Stimulated activated CD4-positive, alpha-beta T cell treated with anti-CD3 and anti-CD28 coated beads, Interleukin-4, amount 100 ng/mL, for 1 hour (primary cell): ENCODE measurements at regions not wholly inside any gene's neighbourhood (a gene's known extent, or its start where the extent isn't known, plus 50 kb on each side); places are given as distances from the start of the nearest gene placed in this dataset.
"Not testable (repeated sequence)": the region's sequence is repeated elsewhere in the genome, so short reads cannot be mapped to it uniquely, and the experiment has no call there.

Source experiments
- DNase-seq: peaks from one replicate; pipeline ENCODE4 v3.0.0-alpha.2; 2020

DNA sequence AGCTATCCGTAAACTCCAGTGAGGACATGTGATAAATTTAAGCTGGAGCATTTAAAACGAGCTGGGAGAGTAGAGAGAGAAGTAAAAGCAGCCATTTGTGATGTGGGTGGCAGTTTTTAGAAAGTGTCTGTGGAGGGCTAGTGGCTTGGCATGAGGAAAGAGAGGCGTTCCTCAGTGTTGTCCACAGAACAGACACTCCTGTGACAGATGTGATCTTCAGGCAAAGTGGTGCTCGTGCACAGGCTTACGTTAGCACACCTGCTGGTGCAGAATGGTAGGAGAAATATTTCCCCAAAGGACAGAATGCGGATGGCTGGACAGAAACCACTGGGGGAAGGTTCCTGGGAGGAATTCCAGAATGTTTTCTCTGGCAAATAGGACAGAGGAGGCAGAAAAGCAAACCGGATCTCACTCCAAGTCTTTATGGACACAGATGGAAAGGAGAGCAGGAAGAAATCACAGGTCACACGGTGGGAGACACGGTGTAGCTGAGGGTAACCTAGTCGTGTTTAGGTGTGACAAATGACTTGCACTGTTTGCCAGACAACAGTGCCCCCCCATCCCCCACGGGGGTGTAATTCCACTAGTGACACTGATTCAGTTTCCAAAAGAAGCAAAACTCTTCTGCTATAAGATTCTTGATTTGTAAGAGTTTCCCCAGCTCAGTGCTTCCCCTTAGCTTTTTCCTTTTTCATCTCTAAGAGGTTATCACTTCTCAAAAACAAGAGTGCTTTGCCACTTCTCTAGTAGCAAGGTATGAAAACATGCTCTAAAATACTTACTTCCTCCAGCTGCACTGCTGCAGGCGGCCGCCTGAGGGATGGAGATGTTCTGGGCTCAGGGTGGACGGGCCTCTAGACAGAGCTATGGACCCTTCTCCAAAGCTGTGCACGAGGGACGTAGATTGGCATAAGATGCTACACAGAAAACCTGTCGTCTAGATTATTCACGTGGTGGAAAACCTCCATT lies 293.2 kb downstream of the QKI start:
- no peak for DNase-seq

DNA sequence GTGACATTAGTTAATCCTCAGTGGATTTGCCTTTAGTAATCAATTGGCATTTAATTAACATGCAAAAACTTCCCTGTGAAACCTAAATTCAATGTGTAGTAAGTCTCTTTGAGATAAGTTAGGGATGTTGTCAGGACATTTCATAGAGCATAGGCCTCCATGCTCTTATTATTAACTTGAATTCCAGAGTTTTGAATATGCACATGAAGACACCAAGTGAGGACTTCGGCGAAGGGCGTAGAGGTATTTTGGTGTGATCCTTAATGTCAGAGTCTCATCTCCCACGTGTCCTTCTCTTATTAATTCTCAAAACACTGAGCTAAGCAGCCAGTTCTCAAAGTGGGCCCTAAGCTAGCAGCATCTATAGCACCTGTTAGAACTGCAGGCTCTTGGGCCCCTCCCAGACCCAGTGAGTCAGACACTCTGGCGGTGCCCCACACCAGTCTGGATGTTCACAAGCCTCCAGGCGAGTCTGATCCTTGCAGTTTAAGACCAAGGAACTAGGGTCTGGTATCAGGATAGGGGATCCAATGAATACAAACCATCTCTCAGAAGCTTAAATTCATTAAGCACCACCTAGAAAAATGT lies 292.1 kb downstream of the QKI start:
- DNase-seq: no peak

DNA sequence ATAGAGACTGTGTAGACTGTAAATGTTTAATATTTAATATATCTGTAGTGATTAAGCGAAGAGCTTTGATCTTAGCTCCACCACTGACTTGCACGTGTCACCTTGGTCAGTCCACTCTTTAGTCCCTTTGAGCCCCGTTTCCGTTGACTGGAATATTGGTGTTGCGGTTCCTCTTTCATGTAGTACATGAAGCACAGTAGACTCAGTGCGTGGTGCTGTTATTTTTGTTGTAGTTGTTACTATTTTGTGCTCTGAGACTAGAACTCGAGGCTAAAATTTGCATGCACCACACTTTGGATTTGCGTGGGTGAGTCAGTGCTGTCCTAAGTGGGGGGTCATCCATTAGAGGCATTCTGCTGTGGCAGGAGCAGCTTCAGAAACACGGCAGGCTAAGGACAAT lies 291.4 kb downstream of the QKI start:
- no peak for DNase-seq

DNA sequence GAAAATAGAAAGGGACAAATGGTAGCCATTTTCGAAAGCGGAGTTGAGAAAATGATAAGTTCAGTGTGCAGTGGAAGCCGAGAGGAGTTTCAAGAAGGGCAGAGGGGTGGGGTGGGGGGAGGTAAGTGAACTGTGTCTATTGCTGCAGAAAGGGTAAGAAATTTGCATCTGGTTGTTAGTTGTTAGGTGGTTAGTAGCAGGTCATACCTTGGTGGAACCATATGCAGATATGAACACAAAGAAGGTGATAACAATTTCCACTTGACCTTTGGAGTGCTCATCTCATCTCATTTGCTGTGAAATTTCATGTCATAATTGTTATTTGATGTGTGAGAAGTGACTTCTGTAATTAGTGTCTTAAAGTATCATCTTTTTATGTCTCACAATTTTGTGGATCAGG lies 288.2 kb downstream of the QKI start:
- no peak for DNase-seq

DNA sequence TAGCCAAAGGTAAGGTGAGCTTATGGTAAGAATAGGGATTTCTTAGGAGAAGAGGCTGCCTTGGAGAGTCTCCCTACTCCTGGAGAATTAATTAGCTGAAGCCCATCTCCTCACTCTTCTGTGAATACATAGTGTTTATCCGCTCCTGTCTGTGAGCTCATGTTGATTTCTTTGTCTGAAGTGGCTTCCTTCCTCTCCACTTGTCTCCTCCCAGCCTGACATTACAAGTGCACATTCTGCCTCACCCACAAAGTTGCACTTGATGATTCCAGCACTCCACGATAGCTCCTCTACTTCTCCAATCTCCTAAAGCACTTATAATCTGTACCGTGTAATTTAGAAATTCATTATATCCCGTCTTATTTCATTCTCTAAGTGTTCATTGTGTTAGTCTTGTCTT lies 287.2 kb downstream of the QKI start:
- no peak for DNase-seq

DNA sequence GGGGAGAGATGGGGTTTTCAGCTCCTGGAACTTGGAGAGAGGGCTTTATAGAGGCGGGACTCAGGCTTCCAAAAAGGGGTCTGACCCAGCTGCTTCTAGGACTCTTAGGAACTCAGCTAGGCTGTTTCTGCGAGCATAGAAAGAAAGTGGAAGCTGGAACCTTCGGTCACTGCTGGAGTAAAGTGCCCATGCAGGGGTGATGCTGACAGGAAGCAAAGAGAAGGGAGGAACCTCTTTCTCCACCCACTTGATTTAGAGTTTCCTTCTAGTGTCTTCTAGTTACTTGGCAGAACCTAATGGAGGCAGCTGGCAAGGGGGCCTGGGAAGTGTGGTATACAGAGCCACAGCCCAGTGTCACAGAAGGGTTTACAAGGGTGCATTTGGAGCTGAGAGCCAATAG lies 283.6 kb downstream of the QKI start:
- no peak for DNase-seq

DNA sequence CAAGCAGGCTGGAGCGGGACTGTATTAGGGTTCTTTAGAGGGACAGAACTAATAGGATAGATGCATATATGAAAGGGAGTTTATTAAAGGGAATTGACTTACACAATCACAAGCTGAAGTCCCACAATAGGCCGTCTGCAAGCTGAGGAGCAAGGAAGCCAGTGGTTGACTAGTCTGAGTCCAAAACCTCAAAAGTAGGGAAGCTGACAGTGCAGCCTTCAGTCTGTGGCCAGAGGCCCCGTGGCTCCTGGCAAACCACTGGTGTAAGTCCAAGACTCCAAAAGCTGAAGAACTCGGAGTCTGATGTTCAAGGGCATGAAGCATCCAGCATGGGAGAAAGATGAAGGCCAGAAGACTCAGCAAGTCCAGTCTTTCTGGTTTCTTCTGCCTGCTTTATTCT lies 281.8 kb downstream of the QKI start:
- not testable (repeated sequence) for DNase-seq

DNA sequence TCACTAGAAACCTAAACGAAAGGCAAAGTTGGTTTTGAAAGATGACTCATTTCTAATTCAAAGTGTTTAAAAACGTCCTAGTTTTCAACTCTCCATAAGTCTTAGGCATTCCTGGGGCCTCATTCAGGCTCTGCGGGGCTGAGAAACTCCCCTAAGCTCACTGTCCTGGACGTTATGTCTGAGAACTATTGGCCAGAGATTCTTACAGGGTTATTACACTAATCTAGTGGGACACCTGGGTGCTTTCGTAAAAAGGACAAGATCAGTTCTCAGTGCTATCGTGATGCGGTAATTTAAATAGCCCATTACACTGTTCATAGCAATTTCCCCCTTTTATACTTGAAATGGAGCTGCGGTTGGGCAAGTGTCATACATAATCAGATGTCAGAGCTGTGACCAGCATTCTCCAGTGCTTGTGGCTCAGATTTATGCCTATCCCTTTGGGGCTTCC lies 280.9 kb downstream of the QKI start:
- DNase-seq: no peak

DNA sequence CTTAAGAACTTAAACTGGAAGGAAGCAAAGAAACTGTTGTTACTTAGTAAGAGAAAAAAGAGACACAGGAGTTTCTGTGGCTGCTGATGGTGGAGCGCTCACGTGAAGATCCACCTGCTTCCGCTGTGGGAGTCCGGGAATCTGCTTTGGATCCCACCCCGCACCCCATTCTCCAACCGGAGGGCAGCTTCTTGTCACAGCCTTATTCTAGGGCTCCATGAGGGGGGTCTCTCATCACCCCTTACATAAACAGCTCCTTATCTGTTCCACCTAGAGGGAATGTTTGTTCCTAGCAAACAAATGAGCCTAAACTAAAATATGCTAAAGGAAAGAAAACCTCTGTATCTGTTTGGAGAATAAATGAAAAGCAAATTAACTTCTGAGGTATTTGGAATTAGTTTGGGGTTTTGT lies 280.5 kb downstream of the QKI start:
- DNase-seq: no peak

DNA sequence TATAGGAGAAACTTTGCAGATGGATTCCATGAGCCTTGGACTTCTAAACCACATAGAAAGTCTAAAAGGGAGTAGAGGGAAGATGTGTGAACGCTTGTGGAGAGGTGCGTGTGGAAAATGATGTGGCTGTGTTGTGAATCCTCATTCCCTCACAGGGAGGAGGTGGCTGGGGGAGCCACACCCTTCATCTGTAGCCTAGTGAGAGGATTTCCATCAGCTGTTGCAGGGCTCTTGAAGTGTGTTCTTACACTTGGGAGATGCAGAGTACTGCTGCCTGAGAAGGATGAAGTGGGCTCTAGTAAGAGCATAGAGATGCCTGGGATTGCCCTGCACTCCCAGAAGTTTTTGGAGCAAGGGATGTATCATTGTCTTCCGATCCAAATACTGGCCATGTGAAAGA lies 279.6 kb downstream of the QKI start:
- DNase-seq: no peak

DNA sequence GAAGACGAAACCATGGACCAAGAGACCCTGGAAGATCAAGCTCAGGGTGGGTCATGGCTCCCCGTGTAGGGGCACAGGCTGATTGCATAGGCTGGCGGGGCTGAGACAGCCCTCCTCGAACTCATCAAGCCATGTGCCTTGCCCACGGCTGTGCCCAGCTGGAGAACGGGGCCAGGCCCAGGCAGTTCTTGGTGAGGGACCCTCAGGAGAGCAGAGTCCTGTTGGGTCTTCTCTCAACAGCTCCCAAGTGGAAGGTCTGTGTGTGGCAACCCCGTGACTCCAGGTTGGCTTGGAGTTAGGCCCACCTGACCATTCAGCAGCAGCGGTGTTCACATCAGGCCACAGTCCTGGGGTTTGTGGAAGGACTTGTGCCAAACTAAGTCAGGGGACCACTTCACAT lies 276.5 kb downstream of the QKI start:
- no peak for DNase-seq

DNA sequence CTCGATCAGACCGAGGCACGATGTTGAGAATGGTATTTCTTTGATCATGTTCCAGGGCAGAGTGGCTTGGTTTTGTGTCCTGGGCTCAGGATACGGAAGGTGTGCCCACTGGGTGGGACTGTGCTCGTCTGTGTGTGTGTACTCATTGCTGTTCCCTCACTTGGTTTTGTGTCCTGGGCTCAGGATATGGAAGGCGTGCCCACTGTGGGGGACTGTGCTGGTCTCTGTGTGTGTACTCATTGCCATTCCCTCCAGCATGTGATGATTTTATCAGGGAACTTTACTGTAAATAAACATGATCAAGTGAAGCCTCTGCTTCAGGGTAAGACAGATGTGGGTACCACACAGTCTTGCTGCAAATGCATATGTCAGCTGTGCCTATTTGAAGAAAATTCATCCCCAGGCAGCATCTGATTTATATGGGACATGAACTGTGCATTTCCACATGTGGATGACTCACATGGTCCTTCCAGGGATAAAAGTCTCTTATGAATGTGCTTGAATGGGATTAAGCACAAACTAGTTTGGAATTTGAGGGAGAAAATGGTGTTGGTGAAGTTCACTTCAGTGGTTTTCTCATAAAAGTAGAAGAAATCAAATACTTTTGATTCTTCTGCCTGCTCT lies 274.3 kb downstream of the QKI start:
- no peak for DNase-seq

DNA sequence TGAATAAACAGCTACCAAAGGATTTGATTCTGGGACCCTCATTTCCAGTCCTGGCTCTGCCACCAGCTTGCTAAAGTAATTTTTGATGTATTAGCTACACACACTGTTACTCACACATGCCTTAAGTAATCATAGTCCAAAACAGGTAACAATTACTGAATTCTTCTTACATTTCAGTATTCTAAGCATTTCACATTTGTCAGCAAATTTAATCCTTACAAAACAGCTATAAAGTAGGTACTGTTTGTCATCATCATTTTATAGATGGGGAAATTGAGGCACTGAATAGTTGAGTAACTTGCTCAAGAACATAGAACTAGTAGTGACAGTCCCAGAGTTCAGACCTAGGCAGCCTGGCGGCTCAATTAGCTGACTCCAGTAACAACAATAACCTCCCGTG lies 272.6 kb downstream of the QKI start:
- no peak for DNase-seq

DNA sequence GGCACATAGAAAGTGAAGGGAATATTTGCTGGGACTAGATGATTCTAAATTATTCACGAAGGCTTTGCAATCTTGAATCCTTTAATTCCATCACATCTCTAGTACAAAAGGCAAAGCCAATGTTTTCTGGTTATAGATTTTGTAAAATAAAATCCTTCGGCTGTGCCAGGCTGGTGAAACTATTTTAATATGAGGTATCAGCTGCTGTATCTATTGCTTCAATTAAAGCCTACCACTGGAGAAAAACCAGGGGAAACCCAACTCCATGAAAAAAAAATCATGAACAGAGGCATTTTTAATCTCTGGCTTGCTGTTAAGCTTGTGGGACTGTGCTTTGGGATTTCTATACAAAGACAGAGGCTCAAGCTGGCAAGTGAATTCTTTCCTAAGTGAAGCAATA lies 271.8 kb downstream of the QKI start:
- no peak for DNase-seq

DNA sequence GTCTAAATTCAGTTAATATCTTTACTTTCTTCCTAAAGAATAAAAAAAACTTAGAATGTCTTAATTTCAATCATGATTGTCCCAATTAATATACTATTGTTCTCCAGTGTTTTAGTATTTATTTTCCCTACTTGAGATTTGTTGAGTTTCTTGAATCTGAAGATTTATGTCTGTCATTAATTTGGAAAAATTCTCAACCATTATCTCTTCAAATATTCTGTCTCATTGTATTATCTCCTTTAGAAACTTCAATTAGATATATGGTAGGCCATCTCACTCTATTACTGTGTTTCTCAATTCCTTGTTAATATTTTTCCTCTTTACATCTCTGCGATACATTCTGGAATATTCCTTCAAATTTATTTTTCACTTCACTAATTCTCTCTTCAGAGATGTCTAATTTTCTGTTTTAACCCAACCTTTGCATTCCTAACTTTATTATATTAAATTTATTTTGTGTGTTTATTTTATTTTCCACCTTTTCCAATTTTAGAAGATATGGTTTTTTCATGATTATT lies 268.6 kb downstream of the QKI start:
- DNase-seq: no peak

DNA sequence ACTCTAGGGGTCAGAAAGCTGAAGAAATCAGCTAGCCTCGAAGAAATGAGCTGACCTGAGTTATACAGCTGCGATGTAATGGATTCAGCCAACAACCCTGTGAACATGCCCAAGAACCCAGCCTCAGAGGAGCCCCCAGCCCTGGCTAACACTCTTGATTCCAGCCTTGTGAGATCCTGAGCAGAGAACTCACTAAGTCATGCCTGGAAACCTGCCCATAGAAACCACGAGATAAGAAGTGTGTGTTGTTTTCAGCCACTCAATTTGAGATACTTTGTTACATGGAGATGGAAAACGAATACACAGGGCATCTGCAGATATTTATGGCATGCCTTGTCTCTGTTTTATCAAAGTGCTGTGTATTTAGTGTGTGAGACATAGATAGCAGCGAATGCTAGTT lies 265.2 kb downstream of the QKI start:
- no peak for DNase-seq

DNA sequence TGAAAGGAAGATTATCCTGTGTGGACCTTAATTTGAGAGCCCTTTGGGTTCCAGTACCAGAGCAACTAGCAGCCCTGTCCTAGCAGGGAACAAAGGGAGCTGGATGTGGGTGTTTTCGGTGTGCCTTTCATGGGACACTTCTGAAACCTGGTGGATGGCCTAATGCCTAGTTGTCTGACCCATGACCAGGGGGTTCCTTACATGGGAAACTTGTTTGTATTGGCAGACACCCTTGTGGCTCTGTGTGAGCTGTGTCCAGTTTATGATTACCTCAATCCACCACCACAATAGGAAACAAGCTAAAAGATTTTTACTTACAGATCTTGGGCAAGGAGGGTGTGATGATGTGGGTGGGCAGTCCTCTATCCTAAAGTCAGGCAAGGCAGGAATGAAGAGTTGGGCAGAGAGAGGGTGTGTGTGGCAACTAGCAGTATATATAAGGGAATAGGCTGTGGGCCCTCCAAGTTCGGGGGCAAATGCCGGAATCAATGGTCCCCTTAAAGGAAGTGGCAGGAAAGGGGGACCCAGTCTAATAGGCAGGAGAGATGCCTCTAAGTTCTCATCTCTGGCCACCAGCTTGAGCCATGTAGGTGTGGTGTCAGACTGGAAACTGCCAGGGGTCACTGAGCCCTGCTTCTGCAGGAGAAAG lies 264.6 kb downstream of the QKI start:
- DNase-seq: no peak

DNA sequence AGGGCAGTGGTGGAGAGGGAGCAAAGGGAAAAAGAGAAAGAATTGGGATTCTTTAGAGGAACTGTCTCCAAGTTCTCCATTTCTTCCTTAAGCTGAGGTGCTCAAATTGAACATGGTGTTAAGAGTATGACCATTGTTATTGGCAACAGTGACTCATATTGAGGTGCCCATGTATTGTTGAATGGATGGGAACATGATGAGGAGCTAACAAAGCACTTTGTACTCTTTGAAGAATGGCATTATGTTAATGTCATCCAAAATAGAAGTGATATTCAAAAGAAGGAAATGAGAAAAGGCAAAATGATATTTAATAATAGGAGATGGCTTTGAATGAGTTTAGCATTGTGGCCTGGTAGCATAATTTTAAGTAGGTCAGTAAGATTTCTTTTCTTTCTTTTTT lies 261.1 kb downstream of the QKI start:
- no peak for DNase-seq

DNA sequence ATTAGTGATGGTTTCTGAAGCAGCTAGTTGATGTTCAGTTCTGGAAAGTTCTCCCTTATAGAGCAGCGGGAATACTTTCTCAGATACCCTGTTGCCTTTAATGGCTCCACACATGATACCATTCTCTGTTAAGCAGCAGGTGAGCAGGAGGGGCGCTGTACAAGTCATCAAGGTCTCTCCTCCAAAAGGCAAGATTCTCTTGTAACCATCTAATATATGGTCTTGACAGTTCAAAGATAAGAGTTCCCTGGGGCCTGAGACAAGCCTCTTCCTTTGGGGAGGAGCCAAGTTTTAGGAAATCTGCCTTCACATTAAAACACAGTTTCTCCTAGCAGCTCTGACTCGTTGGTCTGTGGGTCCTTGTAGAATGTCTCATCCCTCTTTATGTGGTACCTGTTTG lies 258.2 kb downstream of the QKI start:
- DNase-seq: no peak

DNA sequence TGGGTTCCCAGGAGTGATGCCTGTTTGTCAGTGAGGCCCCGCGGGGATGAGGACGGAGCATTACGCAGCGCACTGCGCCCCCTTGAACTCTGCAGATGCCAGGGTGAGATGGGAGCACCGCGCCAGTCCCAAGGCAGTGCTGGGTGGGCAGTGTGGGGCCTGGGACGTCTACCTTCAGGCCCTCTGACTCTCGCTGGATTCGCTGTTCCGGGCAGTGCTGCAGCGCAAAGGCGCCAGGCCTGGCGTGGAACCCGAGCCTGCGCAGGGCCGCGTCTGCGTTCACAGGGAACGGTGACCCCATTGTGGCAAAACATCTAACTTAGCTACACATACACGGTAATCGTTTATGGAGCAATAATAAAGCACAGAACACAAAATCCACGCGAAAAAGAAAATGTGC lies 257.3 kb downstream of the QKI start:
- no peak for DNase-seq

DNA sequence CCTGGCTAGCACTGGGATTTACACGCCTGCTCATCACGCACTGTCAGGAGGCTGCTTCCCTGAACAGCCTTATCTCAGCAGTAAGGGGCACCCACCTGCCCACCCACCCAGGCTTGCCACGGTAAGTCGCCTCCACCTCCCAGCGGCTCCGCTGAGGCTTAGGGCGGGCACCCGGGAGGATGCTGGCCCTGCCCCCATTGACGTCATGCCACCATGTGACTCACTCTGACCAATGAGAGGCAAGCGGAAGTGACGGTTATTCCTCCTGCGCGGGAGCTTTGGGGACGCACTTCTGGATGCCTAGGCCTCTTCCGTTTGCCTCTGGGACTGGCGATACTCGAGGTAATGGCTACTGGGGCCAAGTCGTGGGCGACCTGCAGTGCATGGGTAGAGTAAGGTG lies 256.8 kb downstream of the QKI start:
- no peak for DNase-seq

DNA sequence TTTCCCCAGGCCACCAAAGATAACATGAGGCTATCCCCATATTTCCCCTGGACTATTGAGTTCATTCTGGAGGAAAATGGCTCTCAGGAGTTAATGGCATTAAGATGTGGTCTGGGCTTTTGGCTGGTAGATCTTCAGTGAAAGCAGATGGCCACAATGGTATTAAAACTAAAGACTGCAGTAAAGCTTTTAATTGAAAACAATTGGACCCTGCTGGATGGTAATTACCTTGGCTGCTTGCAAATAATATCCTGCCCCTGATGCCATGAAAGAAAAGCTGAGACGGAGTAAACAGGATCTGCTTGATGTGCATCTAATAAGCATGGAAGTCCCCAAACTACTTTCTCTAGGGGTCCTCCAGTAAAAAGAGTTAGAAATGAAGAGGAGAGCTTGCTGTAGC lies 255.8 kb downstream of the QKI start:
- DNase-seq: no peak

DNA sequence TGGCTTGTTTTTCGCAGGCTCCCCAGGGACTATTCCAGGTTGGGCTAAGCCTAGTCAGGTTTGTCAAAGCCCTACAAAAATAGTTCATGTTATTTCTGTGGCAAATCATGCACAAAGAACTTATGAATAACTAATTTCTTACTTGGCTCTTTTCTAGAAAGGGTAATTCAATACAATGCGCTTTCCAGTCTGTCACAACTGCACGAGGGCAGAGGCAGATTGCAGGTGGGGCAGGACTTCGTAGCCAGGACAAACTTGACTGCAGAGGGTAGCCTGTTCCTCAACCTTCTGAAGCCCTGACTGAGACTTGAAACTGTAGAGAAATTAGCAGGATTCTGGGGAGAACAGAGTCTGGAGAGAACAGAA lies 253.5 kb downstream of the QKI start:
- DNase-seq: no peak
